Hepatocyte (in vitro differentiated cells): ENCODE measurements at regions not wholly inside any gene's neighbourhood (a gene's known extent, or its start where the extent isn't known, plus 50 kb on each side); places are given as distances from the start of the nearest gene placed in this dataset.
"Not testable (repeated sequence)": the region's sequence is repeated elsewhere in the genome, so short reads cannot be mapped to it uniquely, and the experiment has no call there.

ENCODE experiments used
- EZH2 ChIP-seq: fragments of 200-600 bp; sonication (generic); IDR thresholded peaks from 2 replicates; pipeline ENCODE4 v1.6.1; 2016; ENCODE audit warnings: antibody characterized with exemption, mild to moderate bottlenecking, borderline replicate concordance
- TF ChIP-seq, protein P1 (sequence below): fragments of 200-600 bp; sonication (generic); IDR thresholded peaks from 2 replicates; pipeline ENCODE4 v1.5.1; 2016; ENCODE audit warnings: antibody characterized with exemption, mild to moderate bottlenecking; ENCODE audit not compliant: poor library complexity

- TF ChIP-seq, protein P1, sequence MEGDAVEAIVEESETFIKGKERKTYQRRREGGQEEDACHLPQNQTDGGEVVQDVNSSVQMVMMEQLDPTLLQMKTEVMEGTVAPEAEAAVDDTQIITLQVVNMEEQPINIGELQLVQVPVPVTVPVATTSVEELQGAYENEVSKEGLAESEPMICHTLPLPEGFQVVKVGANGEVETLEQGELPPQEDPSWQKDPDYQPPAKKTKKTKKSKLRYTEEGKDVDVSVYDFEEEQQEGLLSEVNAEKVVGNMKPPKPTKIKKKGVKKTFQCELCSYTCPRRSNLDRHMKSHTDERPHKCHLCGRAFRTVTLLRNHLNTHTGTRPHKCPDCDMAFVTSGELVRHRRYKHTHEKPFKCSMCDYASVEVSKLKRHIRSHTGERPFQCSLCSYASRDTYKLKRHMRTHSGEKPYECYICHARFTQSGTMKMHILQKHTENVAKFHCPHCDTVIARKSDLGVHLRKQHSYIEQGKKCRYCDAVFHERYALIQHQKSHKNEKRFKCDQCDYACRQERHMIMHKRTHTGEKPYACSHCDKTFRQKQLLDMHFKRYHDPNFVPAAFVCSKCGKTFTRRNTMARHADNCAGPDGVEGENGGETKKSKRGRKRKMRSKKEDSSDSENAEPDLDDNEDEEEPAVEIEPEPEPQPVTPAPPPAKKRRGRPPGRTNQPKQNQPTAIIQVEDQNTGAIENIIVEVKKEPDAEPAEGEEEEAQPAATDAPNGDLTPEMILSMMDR = not testable (repeated sequence)
- TF ChIP-seq EZH2 = not testable (repeated sequence)
Observed at GRCh38 chr20:53654521-53654920, 60.9 kb upstream of the ZNF217 start.
